ENCODE measurements at regions not wholly inside any gene's neighbourhood (a gene's known extent, or its start where the extent isn't known, plus 50 kb on each side); places are given as distances from the start of the nearest gene placed in this dataset.

DNA sequence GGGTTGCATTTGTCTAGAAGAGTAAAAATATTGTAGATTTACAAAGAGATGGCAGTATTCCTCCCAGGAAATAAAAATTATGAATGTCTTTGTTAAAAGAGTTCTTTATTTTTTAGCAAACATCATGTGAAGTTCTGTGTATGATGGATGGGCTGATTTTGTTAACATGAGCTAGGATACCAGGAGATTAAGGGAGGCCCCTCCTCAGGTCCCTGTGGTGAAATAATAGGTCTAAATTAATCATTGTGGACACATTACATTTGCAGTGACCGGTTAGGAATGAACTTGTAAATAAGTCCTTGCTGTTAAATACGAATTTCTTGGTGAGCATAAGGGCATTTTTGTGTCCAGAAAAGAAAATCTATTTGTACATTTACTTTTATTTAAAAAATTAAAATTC lies 339.4 kb upstream of the PHF14 start:
- Histone ChIP-seq H2BK120ac (ENCODE audit: low read depth, low read length, poor library complexity, severe bottlenecking) (no peak overlapping the region), H3K27me3 (ENCODE audit: insufficient read depth, low read length) (no peaks in the 10 kb centered on the region), H3K9me3 (ENCODE audit: control insufficient read depth, low read depth, low read length) (no peaks in the 10 kb centered on the region), H2BK5ac (ENCODE audit: insufficient read length, low read length) (no peak overlapping the region), H3K23ac (ENCODE audit: insufficient read length, low read depth, low read length) (no peak overlapping the region), H2AK5ac (ENCODE audit: insufficient read length, low read length) (no peak overlapping the region), H3K4me2 (ENCODE audit: insufficient read depth, insufficient read length, low read length) (no peak overlapping the region), H3K27ac (ENCODE audit: insufficient read length, low read depth, low read length) (no peak overlapping the region), H4K91ac (ENCODE audit: insufficient read length, low read depth, low read length) (no peak overlapping the region), H4K20me1 (ENCODE audit: control insufficient read depth, insufficient read depth, insufficient read length) (no peaks in the 10 kb centered on the region), H4K5ac (ENCODE audit: insufficient read length, low read depth, low read length) (no peak overlapping the region), H3K79me1 (ENCODE audit: insufficient read depth, low read depth, low read length, poor library complexity, severe bottlenecking) (no peaks in the 10 kb centered on the region), H3T11ph (ENCODE audit: low read length) (no peak overlapping the region), H3K4me1 (ENCODE audit: insufficient read depth, low read length) (no peaks in the 10 kb centered on the region), H3K9ac (ENCODE audit: extremely low read depth, insufficient read length, low read length) (no peak overlapping the region), H2BK20ac (ENCODE audit: low read depth, low read length, poor library complexity, severe bottlenecking) (no peak overlapping the region), H3K14ac (ENCODE audit: insufficient read depth, low read length) (no peak overlapping the region), H2AFZ (ENCODE audit: low read length) (no peak overlapping the region), H2BK12ac (ENCODE audit: insufficient read length, low read depth, low read length) (no peak overlapping the region), H2BK15ac (ENCODE audit: low read depth, low read length) (no peak overlapping the region), H3K18ac (ENCODE audit: insufficient read length, low read depth, low read length) (no peak overlapping the region), H3K56ac (ENCODE audit: insufficient read length, low read depth, low read length) (no peak overlapping the region), H3K79me2 (ENCODE audit: insufficient read depth, low read length) (no peaks in the 10 kb centered on the region), H4K8ac (replicated peaks; ENCODE audit: insufficient read length, low read depth, low read length) (no peak overlapping the region), H3K23me2 (ENCODE audit: insufficient read length, low read depth, low read length, poor library complexity, severe bottlenecking) (no peaks in the 10 kb centered on the region), H3K4ac (ENCODE audit: low read depth, low read length) (no peak overlapping the region)
- no peak overlapping the region for H3K4me3 Mint-ChIP-seq
- H3K9me3 Mint-ChIP-seq, result peaks cover 13 to 18% of the 10 kb centered on the region in 2 experiments; a peak in 4 of 5 replicates
- no peak overlapping the region for H3K27ac Mint-ChIP-seq
- TF ChIP-seq, protein P1, sequence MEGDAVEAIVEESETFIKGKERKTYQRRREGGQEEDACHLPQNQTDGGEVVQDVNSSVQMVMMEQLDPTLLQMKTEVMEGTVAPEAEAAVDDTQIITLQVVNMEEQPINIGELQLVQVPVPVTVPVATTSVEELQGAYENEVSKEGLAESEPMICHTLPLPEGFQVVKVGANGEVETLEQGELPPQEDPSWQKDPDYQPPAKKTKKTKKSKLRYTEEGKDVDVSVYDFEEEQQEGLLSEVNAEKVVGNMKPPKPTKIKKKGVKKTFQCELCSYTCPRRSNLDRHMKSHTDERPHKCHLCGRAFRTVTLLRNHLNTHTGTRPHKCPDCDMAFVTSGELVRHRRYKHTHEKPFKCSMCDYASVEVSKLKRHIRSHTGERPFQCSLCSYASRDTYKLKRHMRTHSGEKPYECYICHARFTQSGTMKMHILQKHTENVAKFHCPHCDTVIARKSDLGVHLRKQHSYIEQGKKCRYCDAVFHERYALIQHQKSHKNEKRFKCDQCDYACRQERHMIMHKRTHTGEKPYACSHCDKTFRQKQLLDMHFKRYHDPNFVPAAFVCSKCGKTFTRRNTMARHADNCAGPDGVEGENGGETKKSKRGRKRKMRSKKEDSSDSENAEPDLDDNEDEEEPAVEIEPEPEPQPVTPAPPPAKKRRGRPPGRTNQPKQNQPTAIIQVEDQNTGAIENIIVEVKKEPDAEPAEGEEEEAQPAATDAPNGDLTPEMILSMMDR (conservative IDR thresholded peaks at IDR 0.05), result no peak
- peaks cover 0 to 8% (median 3%) of the 10 kb centered on the region in 3 experiments; a peak in 2 of 7 replicates for H3K36me3 Mint-ChIP-seq (ENCODE audit: insufficient read depth in 1 of 3, low read depth in 3 of 3)
- no peaks in the 10 kb centered on the region for H3K27me3 Mint-ChIP-seq (ENCODE audit: low read depth)
- no CpG with 5 or more reads among the region's 2 CpGs for WGBS (ENCODE audit: extremely low coverage, insufficient read length, low lambda C conversion rate)
- DNase-seq, result no peak
- no peaks in the 10 kb centered on the region for H3K4me1 Mint-ChIP-seq

Measured in H9 (cell line).